ENCODE measurements at regions not wholly inside any gene's neighbourhood (a gene's known extent, or its start where the extent isn't known, plus 50 kb on each side); places are given as distances from the start of the nearest gene placed in this dataset.
"Not testable (repeated sequence)": the region's sequence is repeated elsewhere in the genome, so short reads cannot be mapped to it uniquely, and the experiment has no call there.

DNA sequence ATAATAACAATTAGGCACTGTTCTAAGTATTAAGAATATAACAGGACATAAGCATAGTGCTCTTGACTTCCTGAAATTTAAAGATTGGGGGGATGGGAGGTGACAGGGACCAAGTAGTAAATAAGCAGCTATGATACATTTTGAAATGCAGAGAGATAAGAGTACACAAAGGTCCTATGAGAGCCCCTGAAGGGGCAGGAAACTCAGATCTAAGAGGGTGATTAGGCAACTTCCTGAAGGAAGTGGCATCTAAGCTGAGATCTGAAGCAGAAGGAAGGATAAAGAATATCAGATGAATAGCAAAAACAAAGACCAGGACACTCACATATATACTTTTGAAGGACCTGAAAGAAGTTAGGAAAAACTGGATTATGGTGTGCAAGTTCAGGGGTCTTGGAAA is 415.2 kb upstream of the FRG2C start:
- DNase-seq = no peak

DNA sequence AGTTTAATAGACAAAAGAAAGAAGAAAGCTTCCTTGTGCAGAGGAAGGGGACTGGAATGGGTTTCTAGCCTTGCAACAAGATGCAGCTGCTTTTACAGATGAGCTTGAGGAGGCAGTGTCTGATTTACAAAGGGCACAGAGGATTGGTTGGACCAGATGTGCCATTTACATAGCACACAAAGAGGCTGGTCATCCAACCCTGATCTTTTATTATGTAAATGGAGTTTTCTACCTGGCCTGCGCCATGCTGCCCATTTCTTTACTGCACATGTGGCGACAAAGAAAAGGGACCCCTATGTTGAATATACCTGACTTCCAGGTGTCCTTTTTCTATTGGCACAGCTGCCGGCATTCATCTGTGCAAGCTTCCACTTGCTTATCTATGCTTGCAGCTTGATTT is 409.4 kb upstream of the FRG2C start:
- no peak for DNase-seq

DNA sequence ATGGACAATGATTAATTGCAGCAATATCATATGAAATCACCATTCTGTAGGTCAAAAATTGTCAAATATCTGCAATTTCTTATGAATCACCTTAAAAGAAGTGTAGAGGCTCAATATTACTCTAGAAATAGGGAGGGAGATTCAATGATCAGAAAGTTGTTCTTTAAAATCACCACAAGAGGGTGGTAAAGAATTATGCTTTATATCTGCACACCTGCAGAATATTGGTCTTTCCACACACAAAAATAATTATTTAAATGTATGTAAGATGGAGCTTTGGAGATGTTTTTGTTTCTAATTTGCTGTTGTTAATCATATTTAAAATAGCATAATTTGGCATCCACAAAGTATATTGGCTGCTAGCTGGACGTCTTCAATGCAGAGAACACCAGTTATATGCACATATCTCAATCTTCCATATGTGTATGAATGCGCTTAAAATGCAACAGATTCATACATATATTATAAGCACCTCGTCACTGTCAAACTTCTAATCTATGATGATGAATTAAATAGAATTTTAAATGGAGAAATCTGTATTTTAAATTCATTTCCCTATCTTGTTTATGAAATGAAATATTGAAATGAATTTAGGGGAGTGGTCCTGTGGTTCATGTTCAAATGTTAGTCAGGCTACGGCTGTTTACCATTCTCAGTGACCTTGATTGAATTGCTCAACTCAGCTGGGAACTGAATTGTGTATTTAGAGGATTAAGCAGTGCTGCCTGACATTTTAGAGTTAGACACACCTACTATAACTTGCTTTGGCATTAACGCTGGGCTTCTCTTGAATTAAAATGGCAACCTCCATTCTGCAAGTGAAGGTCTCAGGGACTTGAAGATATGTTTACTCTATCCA is 405.1 kb upstream of the FRG2C start:
- DNase-seq = not testable (repeated sequence)

DNA sequence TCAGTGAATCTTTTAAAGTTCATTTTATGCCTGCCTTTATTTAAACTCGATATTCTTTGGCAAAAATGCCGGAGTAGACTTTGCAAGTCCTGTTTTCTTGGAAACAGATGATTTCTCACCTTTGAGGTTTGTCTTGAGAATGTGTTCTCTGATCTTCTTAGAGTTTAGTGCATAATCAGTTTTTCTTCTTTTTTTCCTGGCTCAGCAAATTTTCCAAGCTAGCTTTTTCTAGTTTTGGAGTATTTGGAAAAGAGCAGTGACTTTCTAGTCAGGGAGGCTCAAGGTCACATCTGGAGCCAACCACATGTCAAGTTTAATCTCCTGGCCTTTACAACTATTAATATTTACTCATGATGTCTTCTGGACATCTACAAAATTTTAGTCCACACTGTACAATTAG is 403.2 kb upstream of the FRG2C start:
- not testable (repeated sequence) for DNase-seq

DNA sequence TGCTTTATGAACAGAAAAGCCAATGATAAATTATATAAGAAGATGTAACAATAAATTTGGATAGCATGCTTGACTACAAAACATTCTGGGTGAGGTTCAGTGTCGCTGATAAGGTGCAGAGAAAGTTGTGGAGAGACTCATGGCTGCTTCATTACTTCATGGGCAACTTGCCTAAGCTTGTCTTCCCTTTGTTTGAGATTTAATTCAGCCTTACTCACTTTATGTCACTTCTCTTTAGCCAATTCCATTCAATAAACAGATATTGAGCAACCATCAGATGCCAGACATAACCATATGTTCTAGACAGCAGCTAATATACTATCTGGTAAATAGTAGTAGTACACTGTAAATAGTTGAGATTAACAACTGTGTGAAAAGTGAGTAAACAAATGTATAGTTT is 401.5 kb upstream of the FRG2C start:
- DNase-seq = no peak

DNA sequence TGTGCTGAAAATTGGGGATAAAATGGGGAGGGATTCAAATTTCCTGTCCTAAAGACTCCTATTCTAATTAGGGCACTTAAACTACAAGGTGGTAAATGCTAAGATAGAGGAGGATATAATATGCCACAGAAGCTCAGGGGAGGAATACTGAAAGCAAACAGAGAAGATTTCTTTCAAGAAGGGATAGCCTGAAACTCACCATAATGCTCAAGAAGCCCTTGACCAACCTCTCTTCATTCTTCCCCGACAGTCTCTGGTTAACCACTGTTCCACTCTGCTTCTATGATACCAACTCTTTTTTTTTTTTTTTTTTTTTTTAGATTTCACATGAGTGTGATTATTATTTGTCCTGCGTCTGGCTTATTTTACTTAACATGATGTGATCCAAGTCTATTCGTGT is 398.2 kb upstream of the FRG2C start:
- no peak for DNase-seq

DNA sequence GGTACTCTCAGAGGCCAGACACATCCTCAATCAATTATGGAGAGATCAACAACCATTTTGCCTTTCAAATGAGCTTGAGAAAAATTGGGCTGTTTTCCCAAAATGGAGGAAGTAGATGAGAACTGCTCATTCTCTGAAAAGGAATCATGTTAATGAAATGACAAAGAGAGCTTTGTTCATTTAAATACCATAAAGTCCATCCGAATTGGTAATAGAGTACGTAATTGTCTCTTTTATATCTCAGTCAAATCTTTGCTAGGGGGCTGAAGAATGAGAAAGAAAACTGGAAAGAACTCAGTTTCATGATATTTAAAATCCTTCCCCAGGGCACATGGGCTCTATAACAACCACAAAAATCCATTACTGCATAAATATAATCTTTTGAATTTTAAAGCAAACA is 395.6 kb upstream of the FRG2C start:
- not testable (repeated sequence) for DNase-seq

DNA sequence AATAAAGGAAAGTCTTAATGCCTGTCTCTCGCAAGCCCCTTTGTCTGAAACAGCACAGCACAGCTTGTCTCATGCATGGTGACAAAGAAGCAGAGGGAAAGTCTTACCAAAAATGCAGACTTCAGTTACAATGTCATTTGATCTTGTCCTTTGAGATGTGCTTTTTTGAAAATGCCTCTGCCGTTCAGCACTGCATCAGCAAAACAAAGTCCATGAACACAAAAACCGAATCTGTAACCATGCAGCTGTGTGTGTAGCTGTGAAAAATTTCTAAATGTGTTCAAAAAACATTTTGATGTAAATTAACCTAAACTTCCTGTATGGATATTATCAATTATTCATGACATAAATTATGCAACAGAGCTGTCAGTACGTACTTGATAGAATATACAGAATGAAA is 391.9 kb upstream of the FRG2C start:
- DNase-seq = not testable (repeated sequence)

DNA sequence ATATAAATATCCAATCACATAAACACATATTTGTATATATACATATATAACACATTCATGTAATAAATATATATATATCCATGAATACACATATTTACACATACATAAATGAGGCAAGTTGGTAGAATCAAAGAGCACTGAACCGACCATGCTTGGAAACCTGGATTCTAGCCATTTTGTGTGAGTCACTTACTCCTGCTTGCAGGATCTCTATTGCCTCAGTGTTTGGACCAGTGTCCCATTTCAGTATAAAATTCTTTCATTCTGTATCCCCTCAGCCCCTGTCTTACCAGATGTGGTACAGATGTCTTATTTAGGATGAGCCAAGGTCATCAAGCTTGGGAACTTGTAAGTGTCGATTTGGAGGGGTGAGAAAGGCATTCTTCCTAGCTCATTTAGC is 391.4 kb upstream of the FRG2C start:
- no peak for DNase-seq

DNA sequence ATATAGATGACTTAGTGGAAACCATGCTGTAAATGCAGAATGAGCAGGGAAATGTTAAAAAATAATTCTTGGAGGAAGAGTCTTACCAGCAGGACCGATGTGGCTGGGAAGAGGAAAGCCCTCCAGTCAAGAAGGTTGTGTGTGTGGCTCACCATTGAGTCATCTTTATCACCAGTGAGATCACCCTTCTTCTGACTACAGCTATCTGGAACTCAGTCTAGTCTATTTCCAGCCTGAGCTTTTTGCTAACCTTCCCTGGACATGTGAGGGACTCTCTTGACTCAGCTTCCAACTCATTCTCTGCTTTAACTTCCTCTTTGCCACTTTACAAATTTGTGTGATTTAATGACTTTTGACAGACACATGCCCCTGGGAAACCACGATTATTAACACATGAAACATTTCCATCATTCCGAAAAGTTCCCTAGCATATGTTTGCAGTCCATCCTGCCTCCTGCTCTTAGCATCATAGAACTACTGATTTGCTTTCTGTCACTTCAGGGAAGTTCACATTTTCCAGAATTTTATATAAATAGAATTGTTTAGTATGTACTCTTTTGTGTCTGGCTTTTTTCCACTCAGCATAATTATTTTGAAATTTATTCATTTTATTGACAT is 378.5 kb upstream of the FRG2C start:
- DNase-seq = not testable (repeated sequence)

DNA sequence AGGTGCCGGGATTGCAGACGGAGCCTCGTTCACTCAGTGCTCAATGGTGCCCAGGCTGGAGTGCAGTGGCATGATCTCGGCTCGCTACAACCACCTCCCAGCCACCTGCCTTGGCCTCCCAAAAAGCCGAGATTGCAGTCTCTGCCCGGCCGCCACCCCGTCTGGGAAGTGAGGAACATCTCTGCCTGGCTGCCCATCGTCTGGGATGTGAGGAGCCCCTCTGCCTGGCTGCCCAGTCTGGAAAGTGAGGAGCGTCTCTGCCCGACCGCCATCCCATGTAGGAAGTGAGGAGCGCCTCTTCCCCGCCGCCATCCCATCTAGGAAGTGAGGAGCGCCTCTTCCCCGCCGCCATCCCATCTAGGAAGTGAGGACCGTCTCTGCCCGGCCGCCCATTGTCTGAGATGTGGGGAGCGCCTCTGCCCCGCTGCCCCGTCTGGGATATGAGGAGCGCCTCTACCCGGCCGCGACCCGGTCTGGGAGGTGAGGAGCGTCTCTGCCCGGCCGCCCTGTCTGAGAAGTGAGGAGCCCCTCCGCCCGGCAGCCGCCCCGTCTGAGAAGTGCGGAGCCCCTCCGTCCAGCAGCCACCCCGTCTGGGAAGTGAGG is 375.1 kb upstream of the FRG2C start:
- not testable (repeated sequence) for DNase-seq

DNA sequence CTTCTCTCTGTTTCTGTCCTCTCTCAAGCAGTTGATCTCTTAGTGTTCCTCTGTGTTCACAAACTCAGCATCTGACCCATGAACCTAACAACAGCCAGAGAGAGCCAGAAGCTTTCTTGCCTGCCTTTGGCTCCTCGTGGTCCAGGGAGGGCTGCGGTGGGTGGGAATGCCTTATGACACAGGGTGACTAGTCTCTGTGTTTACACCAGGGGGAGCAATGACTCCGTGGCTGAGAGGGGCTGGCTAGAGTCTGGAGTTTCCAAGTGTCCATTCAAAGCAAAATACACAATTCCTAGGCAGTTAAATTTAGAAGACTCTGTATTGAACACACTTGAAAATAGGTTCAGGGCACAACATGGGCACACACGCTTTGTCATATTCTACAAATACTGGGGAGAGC is 370.0 kb upstream of the FRG2C start:
- no peak for DNase-seq

DNA sequence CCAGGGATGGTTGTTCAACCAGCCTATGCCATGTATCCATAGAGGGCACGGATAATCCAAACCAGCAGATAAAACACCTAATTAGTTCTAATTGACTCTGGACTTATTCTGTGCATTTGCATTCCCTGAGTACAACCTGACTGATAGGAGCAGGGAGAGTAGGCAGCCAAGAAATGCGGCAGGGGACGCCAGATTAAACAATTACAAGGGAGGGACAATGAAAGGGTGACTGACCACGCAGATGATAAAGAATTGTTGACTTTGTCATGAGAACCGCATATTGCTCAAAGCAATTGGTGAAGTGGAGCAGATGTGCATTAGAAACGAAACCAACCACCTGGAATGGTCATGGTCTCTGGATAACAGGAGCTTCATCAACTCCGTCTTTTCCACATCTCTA is 369.1 kb upstream of the FRG2C start:
- no peak for DNase-seq

DNA sequence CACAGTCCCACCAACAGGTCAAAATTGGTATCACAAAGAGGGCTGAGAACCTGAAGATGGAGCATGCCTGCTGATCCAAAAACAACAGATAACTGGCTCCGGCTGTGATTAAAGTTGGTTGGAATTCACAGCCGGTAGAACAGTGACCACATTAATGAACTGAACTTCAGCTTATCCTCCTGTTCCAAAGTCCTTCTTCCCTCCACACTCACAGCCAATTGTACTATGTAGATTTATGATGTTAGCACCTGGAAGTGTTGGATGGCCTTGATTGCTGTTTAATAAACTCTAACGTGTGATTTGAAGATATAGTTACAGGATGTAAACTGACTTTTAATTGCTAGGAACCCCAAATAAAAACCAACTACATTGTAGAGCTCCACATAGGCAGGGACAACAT is 367.3 kb upstream of the FRG2C start:
- no peak for DNase-seq

DNA sequence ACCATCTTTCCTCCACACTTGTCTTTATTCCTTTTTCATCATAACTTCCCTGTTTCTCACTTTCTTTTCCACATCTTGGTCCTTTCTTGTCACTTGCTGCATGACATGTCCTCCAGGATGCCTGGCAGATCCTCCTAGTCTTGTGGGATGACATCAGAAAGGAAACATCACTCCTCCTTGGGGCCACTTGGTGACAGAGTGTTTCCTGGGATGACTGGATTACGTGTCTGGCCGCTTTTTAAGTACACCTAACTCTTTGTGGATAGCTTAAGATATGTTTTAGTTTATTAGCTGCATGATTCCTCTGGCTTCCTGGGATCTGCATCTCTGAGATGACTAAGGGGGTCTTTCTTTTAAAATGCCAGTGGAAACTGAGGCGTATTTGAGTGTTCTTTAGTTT is 363.5 kb upstream of the FRG2C start:
- DNase-seq = no peak

DNA sequence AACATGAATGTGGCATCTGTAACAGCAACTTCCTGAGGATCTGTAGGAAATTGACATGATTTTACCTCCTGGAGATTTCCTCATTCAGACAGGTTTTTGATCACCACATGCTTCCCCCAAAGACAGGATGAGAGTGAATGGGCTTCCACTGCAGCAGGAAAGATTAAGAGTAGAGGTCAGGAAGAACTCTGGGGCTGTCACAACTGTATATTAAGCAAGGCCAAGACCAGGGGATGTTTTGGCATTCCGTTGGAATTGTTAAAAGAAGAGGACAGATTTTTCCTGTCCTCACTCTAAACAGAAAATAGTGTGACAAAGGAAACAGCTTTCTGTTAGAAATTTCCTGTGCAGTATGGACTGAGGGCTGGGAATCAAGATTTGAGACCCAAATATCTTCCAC is 363.1 kb upstream of the FRG2C start:
- DNase-seq = not testable (repeated sequence)

DNA sequence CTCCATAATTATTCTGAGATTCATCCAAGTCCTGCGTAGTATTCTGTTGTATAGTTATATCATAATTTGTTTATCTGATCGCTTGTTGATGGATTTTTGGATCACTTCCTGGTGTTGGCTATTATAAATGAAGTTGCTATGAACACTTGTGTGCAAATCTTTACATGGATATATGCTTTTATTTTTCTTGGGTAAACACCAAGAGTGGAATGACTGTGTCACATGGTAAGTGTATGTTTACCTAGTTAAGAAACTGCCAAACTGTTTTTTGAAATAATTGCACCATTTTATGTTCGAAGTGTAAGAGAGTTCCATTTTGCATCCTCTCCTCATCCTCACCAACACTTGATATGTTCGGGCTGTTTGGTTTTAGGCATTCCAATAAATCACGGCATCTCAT is 360.4 kb upstream of the FRG2C start:
- no peak for DNase-seq

DNA sequence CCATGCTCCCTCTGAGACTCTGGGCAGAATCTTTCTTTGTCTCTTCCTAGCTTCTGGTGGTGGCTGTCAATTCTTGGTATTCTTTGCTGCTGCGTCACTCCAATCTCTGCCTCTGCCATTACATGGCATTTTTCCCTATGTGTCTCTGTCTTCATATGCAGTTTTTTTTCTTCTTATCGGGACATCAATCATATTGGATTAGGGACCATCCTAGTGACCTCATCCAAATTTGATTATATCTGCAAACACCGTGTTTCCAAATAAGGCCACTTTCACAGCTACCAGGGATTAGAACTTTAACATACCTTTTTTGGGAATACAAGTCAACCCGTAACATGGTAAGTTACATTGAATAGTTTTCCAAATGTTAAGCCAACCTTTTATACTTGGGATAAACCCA is 358.2 kb upstream of the FRG2C start:
- no peak for DNase-seq

DNA sequence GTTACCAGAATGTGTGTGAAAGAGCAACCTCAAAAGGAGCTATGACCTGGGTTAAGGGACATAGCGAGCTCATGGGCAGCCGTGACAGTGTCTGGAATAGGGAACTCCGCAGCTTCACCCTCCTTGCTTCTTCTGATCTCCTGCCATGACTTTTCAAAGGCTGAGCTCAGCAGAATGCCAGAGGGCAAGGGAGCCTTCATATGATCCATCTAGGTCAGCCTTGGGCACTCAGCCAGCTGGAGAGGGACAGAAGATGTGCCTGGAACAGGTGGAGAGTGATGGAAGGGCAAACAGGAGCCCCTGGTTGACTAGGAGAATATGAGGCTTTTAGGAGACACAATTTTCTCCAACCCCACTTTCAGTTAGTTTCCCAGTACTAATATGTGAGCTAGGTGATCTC is 352.8 kb upstream of the FRG2C start:
- DNase-seq = not testable (repeated sequence)

DNA sequence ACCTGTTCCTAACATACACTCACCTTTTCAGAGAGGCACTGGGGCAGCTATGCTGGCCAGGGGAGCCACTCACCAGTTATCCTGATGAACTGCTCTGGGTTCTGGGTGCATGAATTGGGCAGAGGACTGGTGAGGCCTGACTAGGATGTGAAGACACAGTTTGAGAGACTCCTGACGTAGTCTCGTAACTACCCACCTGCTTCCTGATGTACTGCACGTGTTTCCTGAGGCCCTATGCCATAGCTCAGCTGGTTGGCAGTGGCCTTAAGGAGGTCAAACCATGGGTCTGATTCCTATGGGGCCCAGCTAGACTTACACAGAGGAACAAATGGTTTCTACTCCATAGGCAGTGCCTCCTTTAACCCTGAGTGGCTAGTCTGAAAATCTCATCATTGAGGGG is 351.7 kb upstream of the FRG2C start:
- not testable (repeated sequence) for DNase-seq

DNA sequence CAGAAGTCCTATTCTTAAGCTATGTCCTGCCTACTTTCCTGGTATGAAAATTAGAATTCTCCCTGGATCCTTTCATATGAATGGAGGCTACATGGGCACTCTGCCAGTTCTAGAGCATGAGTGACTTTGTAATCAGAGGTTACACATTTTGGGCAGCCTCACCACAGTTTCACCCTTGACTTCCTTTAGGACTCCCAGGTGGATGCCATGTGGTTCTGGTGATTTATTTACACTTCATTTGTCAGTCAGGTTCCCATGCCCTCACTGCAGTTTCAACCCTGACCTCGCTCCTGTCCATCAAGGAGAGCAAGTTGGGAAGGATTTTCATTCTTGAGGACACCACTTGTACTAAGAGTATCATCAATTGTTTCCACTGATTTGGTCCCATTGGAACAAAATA is 344.4 kb upstream of the FRG2C start:
- not testable (repeated sequence) for DNase-seq

DNA sequence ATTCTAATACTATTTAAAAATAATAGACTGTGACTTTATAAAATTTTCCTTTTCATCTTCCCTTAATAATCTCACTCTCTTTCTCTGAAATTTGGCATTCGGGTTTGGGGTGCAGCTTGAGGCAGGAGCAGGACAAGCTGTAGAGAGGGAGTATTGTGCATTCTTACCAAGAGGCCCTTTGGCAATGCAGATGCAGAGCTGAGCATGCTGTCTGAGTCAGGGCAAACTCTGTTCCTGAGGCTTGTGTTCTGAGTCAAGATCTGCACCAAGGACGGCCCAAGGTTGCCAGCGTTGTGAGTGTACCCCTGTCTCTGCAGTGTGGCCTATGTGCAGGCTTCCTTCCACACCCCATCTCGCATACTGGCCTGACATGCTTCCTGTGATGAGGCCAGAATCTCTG is 343.8 kb upstream of the FRG2C start:
- no peak for DNase-seq

DNA sequence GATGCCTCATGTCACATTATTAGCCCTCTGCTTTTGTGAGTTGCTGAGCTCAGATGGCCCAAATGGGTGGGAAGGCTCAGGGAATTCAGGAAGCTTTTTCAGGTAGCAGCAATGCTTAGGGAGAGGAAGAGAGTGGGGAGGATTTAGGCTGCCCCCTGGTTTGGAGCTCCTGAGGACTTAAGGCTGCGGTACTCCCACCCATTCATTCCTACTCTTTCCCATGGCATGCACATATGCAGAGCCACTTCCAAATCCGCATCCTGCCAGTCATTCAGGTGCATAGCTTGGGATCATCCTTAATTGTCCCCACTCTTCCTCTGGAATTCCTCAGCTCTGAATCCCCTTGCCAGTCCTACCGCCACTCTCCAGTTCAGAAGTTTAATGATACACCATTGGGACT is 343.1 kb upstream of the FRG2C start:
- no peak for DNase-seq

DNA sequence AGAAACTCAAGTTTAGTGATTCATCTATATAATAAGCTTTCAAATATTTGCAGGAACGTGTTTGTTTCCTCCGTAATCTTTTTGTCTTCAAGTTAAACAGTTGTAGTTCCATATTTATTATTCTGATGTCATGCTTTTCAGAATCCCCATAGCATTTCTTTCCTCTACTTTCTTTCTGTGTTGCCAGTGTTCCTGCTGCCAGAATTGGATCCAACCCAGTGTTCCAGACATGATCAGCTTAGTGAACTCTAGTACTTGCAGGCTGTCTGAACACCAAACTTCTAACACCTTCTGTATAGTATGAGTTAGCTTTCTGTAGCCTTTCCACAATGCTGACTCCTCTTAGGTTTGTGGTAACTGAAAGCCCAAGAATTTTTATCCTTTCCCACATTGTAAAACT is 340.2 kb upstream of the FRG2C start:
- DNase-seq = not testable (repeated sequence)
